ENCODE measurements at regions not wholly inside any gene's neighbourhood (a gene's known extent, or its start where the extent isn't known, plus 50 kb on each side); places are given as distances from the start of the nearest gene placed in this dataset.

GRCh38 chr6:92427453-92427852 lies 991.9 kb downstream of the EPHA7 start:
- TF ChIP-seq CTCF (IDR thresholded peaks at IDR 0.05) (no peak), POLR2A (IDR thresholded peaks at IDR 0.05) (no peak)

Data from body of pancreas (tissue), 4 donors.